ENCODE measurements at regions not wholly inside any gene's neighbourhood (a gene's known extent, or its start where the extent isn't known, plus 50 kb on each side); places are given as distances from the start of the nearest gene placed in this dataset.

- TF ChIP-seq POLR2A (IDR thresholded peaks at IDR 0.05) (no peak), CTCF (IDR thresholded peaks at IDR 0.05) (no peak)
Measured at GRCh38 chr3:165463531-165463930, 267.3 kb upstream of the SLITRK3 start.
